HEK293 (cell line): ENCODE measurements at regions not wholly inside any gene's neighbourhood (a gene's known extent, or its start where the extent isn't known, plus 50 kb on each side); places are given as distances from the start of the nearest gene placed in this dataset.

Experiments used
- CTCF ChIA-PET: fragments of 350-600 bp; formaldehyde crosslinking; extraction: SDS; loops from one replicate; lab custom pipeline; 2021; ENCODE audit warnings: antibody characterized with exemption; lab: Yijun Ruan, JAX
- POLR2A ChIA-PET: fragments of 300-600 bp; formaldehyde crosslinking; extraction: SDS; loops from one replicate; lab custom pipeline; 2020; ENCODE audit warnings: antibody characterized with exemption, inconsistent platforms; lab: Yijun Ruan, JAX
- H3K27ac ChIP-seq: fragments of 200-500 bp; sonication (Bioruptor generic); 2 replicates; pipeline ENCODE4 v1.5.1; 2014; ENCODE audit warnings: low read depth, low read length, control low read depth, inconsistent platforms; ENCODE audit errors: extremely low read depth
- H3K36me3 ChIP-seq, 2 experiments: fragments of 200-500 bp in 1 of 2; sonication (Bioruptor generic) in 1 of 2; 1 replicate in 1 of 2; 2 replicates in 1 of 2; pipeline ENCODE4 v1.5.1; 2014 to 2017; ENCODE audit warnings: inconsistent platforms in 2 of 2, low read length in 2 of 2; ENCODE audit not compliant: control insufficient read depth in 2 of 2, insufficient read depth in 1 of 2
- H3K4me1 ChIP-seq: fragments of 200-500 bp; sonication (Bioruptor generic); 2 replicates; pipeline ENCODE4 v1.5.1; 2014; ENCODE audit warnings: mild to moderate bottlenecking, low read length, inconsistent platforms; ENCODE audit not compliant: control insufficient read depth, insufficient read depth
- H3K4me3 ChIP-seq: 2 replicates; pipeline ENCODE4 v1.5.1; 2011; ENCODE audit warnings: low read depth, mild to moderate bottlenecking, control low read depth, low read length, moderate library complexity
- H3K9me3 ChIP-seq: fragments of 200-500 bp; sonication (Bioruptor generic); 2 replicates; pipeline ENCODE4 v1.5.1; 2014; ENCODE audit warnings: low read depth, low read length, inconsistent platforms; ENCODE audit not compliant: control insufficient read depth, insufficient read depth
- AEBP2 ChIP-seq: fragments of 450-650 bp; formaldehyde crosslinking; IDR thresholded peaks from 2 replicates; pipeline ENCODE4 v1.5.1; 2016; ENCODE audit warnings: missing biosample characterization, missing genetic modification characterization, borderline replicate concordance
- ELK4 ChIP-seq: IDR thresholded peaks from 2 replicates; pipeline ENCODE4 v1.6.1; 2011; ENCODE audit warnings: mild to moderate bottlenecking, low read depth, low read length, borderline replicate concordance
- GLIS1 ChIP-seq: fragments of 450-650 bp; formaldehyde crosslinking; IDR thresholded peaks from 2 replicates; pipeline ENCODE4 v1.5.1; 2016; ENCODE audit warnings: missing biosample characterization, missing genetic modification characterization
- MZF1 ChIP-seq: fragments of 450-650 bp; formaldehyde crosslinking; IDR thresholded peaks from 2 replicates; pipeline ENCODE4 v1.5.1; 2017; ENCODE audit warnings: missing biosample characterization, missing genetic modification characterization, borderline replicate concordance
- OSR2 ChIP-seq: fragments of 450-650 bp; formaldehyde crosslinking; IDR thresholded peaks from 2 replicates; pipeline ENCODE4 v1.5.1; 2016; ENCODE audit warnings: missing biosample characterization, missing genetic modification characterization
- PRDM4 ChIP-seq: fragments of 450-650 bp; formaldehyde crosslinking; IDR thresholded peaks from 2 replicates; pipeline ENCODE4 v1.5.1; 2017; ENCODE audit warnings: missing biosample characterization, missing genetic modification characterization
- SETDB1 ChIP-seq: IDR thresholded peaks from one replicate; pipeline ENCODE4 v1.6.1; 2017; ENCODE audit warnings: mild to moderate bottlenecking, low read length, moderate library complexity, mixed read lengths; ENCODE audit not compliant: insufficient read length
- ZFP37 ChIP-seq: fragments of 450-650 bp; formaldehyde crosslinking; IDR thresholded peaks from 2 replicates; pipeline ENCODE4 v1.5.1; 2016; ENCODE audit warnings: missing biosample characterization, missing genetic modification characterization
- ZNF112 ChIP-seq: fragments of 450-650 bp; formaldehyde crosslinking; IDR thresholded peaks from 2 replicates; pipeline ENCODE4 v1.5.0; 2017; ENCODE audit warnings: missing biosample characterization, missing genetic modification characterization
- ZNF155 ChIP-seq: fragments of 450-650 bp; formaldehyde crosslinking; IDR thresholded peaks from 2 replicates; pipeline ENCODE4 v1.5.1; 2016; ENCODE audit warnings: missing biosample characterization, missing genetic modification characterization
- ZNF16 ChIP-seq: fragments of 450-650 bp; formaldehyde crosslinking; IDR thresholded peaks from 2 replicates; pipeline ENCODE4 v1.5.1; 2016; ENCODE audit warnings: low read depth, missing biosample characterization, missing genetic modification characterization
- ZNF174 ChIP-seq: fragments of 450-650 bp; formaldehyde crosslinking; IDR thresholded peaks from 2 replicates; pipeline ENCODE4 v1.5.0; 2017; ENCODE audit warnings: missing biosample characterization, mild to moderate bottlenecking, missing genetic modification characterization
- ZNF202 ChIP-seq: fragments of 450-650 bp; formaldehyde crosslinking; IDR thresholded peaks from 2 replicates; pipeline ENCODE4 v1.5.1; 2016; ENCODE audit warnings: missing biosample characterization, missing genetic modification characterization, borderline replicate concordance
- ZNF311 ChIP-seq: fragments of 450-650 bp; formaldehyde crosslinking; IDR thresholded peaks from 2 replicates; pipeline ENCODE4 v1.5.1; 2017; ENCODE audit warnings: missing biosample characterization, missing genetic modification characterization, borderline replicate concordance
- ZNF426 ChIP-seq: fragments of 450-650 bp; formaldehyde crosslinking; IDR thresholded peaks from 2 replicates; pipeline ENCODE4 v1.5.1; 2017; ENCODE audit warnings: missing biosample characterization, missing genetic modification characterization, mild to moderate bottlenecking, inconsistent platforms, moderate library complexity
- ZNF555 ChIP-seq: fragments of 450-650 bp; formaldehyde crosslinking; conservative IDR thresholded peaks from 2 replicates; pipeline ENCODE4 v1.5.1; 2017; ENCODE audit warnings: missing biosample characterization, mild to moderate bottlenecking, missing genetic modification characterization, inconsistent platforms
- ZNF645 ChIP-seq: fragments of 450-650 bp; formaldehyde crosslinking; IDR thresholded peaks from 2 replicates; pipeline ENCODE4; 2016; ENCODE audit warnings: missing biosample characterization, missing genetic modification characterization
- ZNF658 ChIP-seq: fragments of 450-650 bp; formaldehyde crosslinking; IDR thresholded peaks from 2 replicates; pipeline ENCODE4; 2016; ENCODE audit warnings: missing biosample characterization, missing genetic modification characterization
- ZNF692 ChIP-seq: fragments of 450-650 bp; formaldehyde crosslinking; IDR thresholded peaks from 2 replicates; pipeline ENCODE4 v1.5.1; 2016; ENCODE audit warnings: missing biosample characterization, missing genetic modification characterization
- ZNF76 ChIP-seq: fragments of 450-650 bp; formaldehyde crosslinking; IDR thresholded peaks from 2 replicates; pipeline ENCODE4; 2016; ENCODE audit warnings: low read depth, missing biosample characterization, missing genetic modification characterization, borderline replicate concordance
- ZNF776 ChIP-seq: fragments of 450-650 bp; formaldehyde crosslinking; IDR thresholded peaks from 2 replicates; pipeline ENCODE4 v1.5.0; 2017; ENCODE audit warnings: missing biosample characterization, missing genetic modification characterization, borderline replicate concordance
- ZNF785 ChIP-seq: fragments of 450-650 bp; formaldehyde crosslinking; IDR thresholded peaks from 2 replicates; pipeline ENCODE4 v1.5.1; 2016; ENCODE audit warnings: missing biosample characterization, missing genetic modification characterization
- ZNF791 ChIP-seq: fragments of 450-650 bp; formaldehyde crosslinking; IDR thresholded peaks from 2 replicates; pipeline ENCODE4 v1.5.1; 2016; ENCODE audit warnings: missing biosample characterization, missing genetic modification characterization
- ZNF843 ChIP-seq: fragments of 450-650 bp; formaldehyde crosslinking; IDR thresholded peaks from 2 replicates; pipeline ENCODE4 v1.5.1; 2016; ENCODE audit warnings: missing biosample characterization, missing genetic modification characterization

- TF ChIP-seq SETDB1: no peak
Measured at GRCh38 chr11:34816698-34817213, 99.4 kb downstream of the APIP start (continued).

GRCh38 chr11:34812905-34813576 lies 103.1 kb downstream of the APIP start:
- Histone ChIP-seq H3K36me3 (no peaks in the 10 kb centered on the region), H3K4me1 (no peaks in the 10 kb centered on the region), H3K9me3 (no peaks in the 10 kb centered on the region), H3K27ac (no peak overlapping the region), H3K4me3 (no peak overlapping the region)
- ChIA-PET POLR2A (no interaction called here), CTCF (no interaction called here)
- TF ChIP-seq ELK4: no peak
- no peak for TF ChIP-seq ZNF785 (tag by site-specific recombination)
- TF ChIP-seq ZNF843 (tag by site-specific recombination): no peak
- no peak for TF ChIP-seq ZNF155 (tag by site-specific recombination)
- no peak for TF ChIP-seq ZFP37 (tag by site-specific recombination)
- TF ChIP-seq ZNF202 (tag by site-specific recombination): no peak
- no peak for TF ChIP-seq ZNF426 (tag by site-specific recombination)
- no peak for TF ChIP-seq ZNF76 (tag by site-specific recombination)
- no peak for TF ChIP-seq ZNF311 (tag by site-specific recombination)

- no peaks in the 10 kb centered on the region for H3K4me1 ChIP-seq
- ChIA-PET CTCF (no interaction called here), POLR2A (no interaction called here)
- H3K27ac ChIP-seq: no peak overlapping the region
- no peak overlapping the region for H3K4me3 ChIP-seq
- no peaks in the 10 kb centered on the region for H3K36me3 ChIP-seq
- no peaks in the 10 kb centered on the region for H3K9me3 ChIP-seq
- no peak for TF ChIP-seq ZNF776
- TF ChIP-seq ZNF692 (tag by site-specific recombination): no peak
- TF ChIP-seq ZNF16: no peak
- no peak for TF ChIP-seq ZNF555 (tag by site-specific recombination)
- TF ChIP-seq ZNF645 (tag by site-specific recombination): no peak
- TF ChIP-seq ZNF174: no peak
- no peak for TF ChIP-seq ZNF658
- no peak for TF ChIP-seq AEBP2 (tag by site-specific recombination)
- TF ChIP-seq PRDM4: no peak
- no peak for TF ChIP-seq MZF1
- no peak for TF ChIP-seq GLIS1
- TF ChIP-seq OSR2 (tag by site-specific recombination): no peak
- no peak for TF ChIP-seq ZNF791
- TF ChIP-seq ZNF112 (tag by site-specific recombination): no peak
Measured at GRCh38 chr11:34811858-34812257, 104.3 kb downstream of the APIP start.
